H1 (cell line): ENCODE measurements at regions not wholly inside any gene's neighbourhood (a gene's known extent, or its start where the extent isn't known, plus 50 kb on each side); places are given as distances from the start of the nearest gene placed in this dataset.

Experiments
- RAD21 ChIP-seq, 2 experiments: IDR thresholded peaks in 1 of 2; conservative IDR thresholded peaks in 1 of 2; 2 replicates each; pipeline ENCODE4 v1.6.1; 2011; ENCODE audit warnings: low read depth in 2 of 2, low read length in 2 of 2, improper control_type of control experiment in 1 of 2, inconsistent platforms in 1 of 2, mild to moderate bottlenecking in 1 of 2, moderate library complexity in 1 of 2
- TAF7 ChIP-seq: optimal IDR thresholded peaks from 2 replicates; pipeline ENCODE3; 2011; ENCODE audit warnings: low read depth, mild to moderate bottlenecking, inconsistent platforms, low read length, moderate library complexity, borderline replicate concordance

GRCh38 chr3:102240720-102241119 is 194.1 kb upstream of the ZPLD1 start (continued):
- TF ChIP-seq RAD21 (IDR thresholded peaks at IDR 0.05 in 1 of 2, conservative IDR thresholded peaks at IDR 0.05 in 1 of 2; ENCODE audit: low read depth in 2 of 2, low read length in 2 of 2) (no peak), TAF7 (no peak)
